ENCODE measurements at regions not wholly inside any gene's neighbourhood (a gene's known extent, or its start where the extent isn't known, plus 50 kb on each side); places are given as distances from the start of the nearest gene placed in this dataset.

GRCh38 chr2:134117676-134118075, 136.2 kb upstream of the MGAT5 start:
- DNase-seq (ENCODE audit: low read depth in 2 of 3, low spot score in 2 of 3): no peak

DNA sequence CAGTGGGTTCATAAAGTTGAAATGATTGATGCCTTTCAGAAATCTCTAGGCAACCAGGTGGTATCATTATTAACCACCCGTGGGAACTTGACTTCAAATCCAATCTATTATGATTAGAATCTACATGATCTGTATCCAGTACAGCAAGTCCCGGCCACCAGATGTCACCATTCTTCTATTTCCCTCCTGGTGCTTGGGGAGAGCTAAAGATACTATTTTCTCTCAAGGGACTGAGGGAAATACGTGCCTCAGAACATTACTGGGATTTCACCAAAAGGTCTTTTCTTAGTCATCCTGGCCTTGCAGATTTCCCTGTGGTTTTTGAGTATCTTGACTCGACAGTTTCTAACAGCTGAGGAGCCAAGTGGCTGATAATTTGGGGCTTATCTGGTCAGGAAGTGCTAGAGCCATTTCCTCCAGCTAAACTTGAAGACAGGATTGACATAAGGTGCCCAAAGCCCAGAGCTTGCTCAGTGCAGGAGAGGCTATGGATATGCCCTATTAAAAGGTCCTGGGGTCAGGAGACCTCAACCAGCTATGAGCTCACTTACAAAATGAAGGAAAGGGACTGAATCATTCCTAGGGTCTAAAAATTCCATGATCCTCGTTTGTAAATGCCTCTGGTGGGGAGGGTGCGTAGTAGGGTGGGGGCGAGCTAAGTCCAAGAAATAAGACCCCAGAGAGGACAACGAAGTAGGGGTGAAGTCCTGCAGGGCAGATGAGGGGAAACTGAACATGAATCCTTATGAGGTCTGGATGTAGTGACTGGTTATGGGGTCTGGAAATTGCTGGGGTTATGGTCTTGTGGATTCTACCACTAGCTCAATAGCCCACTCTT, 135.4 kb upstream of the MGAT5 start:
- peak in 2 of 3 experiments; percentile 43 to 48 for DNase-seq (ENCODE audit: low read depth in 2 of 3, low spot score in 2 of 3)

DNA sequence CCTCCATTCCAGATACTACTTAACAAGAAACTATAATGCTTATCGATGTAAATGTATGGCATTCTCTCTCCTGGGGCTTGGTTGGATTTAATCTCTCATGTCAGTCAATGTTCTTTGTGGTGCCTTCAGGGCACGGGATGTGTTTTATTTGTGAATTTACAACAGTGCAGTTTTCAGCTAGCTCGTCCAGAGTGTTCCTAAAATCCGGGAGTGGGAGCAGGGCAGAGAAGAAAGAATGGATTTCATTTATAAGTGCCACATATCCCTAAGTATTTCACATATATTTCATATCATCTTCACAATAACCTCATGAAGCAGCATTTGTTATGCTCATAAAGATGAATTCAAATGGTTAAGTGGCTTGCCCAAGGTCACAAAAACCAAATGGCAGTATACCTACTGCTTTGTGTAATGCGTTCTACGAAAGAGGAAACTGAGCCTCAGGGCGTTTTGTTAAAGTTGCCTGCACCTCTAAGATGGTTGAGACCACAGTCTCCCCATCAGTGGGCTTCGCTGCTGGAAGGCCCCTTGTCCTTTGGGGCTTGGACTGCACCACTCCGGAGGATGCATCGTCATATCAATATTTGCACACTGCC, 134.7 kb upstream of the MGAT5 start:
- DNase-seq (ENCODE audit: low read depth in 2 of 3, low spot score in 2 of 3): no peak

DNA sequence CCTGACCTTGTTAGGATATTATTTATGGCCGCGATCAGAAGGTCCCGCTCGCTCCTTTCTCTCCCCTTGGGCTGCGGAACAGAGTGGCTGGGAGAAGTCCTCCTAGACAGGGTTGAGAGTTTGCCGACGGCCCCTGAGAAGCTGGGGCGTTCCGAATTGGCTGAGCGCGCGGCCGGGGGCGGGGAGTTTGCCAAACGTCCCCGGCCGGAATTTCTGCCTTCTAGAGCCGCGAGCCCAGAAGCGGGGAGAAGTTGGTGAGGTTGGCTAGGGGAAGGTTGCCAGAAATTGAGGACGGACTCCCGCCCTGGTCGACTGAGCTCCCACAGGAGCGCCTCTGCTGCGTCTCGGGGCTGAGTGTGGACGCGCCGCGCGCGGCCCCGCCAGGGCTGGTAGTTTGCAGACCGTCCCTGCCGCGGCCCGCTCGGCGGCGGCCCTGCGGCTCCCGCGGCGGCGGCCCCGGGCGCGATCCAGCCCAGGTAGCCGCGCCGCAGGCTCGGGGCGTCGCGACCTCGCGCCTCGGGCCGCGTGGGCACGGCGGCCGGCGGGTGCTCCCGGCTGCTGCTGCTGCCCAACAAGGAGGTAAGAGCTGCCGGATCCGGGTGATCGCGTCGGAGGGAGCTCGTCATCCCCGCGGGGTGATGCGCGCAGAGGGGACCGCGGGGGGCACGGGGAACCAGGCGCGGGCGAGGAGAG, 134.0 kb upstream of the MGAT5 start:
- peak; percentile 65 to 68 (median 65) for DNase-seq (ENCODE audit: low read depth in 2 of 3, low spot score in 2 of 3)

DNA sequence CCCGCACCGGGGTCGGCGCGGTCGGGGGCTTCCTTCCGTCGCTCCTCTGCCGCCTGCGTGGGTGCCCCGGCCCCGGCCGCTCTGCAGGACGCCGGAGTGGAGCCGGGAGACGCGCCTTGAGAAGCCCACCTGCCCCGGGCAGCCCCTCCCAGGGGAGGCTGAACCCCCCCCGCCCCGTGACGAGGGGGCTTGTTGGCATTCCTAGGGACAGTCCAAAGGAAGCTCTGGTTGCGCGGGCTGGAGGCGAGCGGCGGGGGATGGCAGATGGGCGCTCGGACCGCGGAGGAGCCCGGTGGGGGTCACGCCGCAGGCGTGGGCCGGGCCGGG, 133.5 kb upstream of the MGAT5 start:
- peak in 1 of 3 experiments; percentile 10 for DNase-seq (ENCODE audit: low read depth in 2 of 3, low spot score in 2 of 3)

DNA sequence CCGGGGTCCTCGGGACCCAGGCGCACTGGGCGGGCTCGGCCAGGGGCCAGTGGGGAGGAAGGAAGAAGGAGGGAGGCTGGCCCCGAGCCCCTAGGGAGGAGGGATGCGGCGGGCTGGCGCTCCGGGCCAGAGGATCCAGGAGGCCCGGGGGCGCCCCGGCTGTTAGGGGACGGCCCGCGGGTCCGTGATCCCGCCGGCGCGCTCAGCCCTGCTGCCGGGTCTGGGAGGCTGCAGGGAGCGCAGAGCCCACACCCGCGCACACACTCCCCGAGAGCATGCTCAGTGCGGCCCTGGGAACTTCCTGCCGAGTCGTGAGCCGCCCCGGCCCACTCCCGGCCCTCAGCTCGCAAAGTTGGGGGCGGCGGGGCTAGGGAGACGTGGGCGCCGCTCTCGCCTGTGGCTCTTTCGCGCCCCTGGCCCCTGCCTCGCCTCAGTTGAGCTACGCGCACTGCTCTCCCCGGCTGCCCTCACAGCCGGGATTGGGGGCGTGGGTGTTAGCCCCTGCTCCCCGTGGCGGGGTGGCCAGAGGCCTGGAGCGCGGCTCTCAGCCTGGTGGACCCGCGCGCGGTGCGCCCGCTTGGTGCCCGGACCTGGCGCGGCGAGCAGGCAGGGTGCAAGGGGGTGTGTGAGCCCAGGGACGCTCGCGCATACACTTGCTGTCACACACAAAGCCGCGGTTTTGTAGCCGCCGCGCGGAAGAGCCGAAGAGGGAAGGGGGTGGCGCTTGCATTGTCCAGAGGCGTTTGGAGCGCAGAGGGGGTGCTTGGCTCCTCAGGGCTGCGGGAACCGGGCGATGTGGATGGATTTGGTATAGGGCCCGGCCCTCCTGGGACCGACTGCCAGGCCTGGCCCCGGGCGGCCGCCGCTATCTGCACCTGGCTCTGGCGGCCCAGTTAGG, 132.9 kb upstream of the MGAT5 start:
- DNase-seq (ENCODE audit: low read depth in 2 of 3, low spot score in 2 of 3): peak; percentile 18 to 37 (median 32)

- no peak for DNase-seq (ENCODE audit: low read depth in 2 of 3, low spot score in 2 of 3)
Measured at GRCh38 chr2:134122610-134123009, 131.3 kb upstream of the MGAT5 start.

GRCh38 chr2:134123332-134123731, 130.5 kb upstream of the MGAT5 start:
- DNase-seq (ENCODE audit: low read depth in 2 of 3, low spot score in 2 of 3): no peak

- DNase-seq (ENCODE audit: low read depth in 2 of 3, low spot score in 2 of 3): no peak
Measured at GRCh38 chr2:134124047-134124753, 129.7 kb upstream of the MGAT5 start.

- DNase-seq (ENCODE audit: low read depth in 2 of 3, low spot score in 2 of 3): peak in 2 of 3 experiments; percentile 29 to 38
Measured at GRCh38 chr2:134127496-134127895, 126.4 kb upstream of the MGAT5 start.

- DNase-seq (ENCODE audit: low read depth in 2 of 3, low spot score in 2 of 3): no peak
Measured at GRCh38 chr2:134128746-134129145, 125.1 kb upstream of the MGAT5 start.

DNA sequence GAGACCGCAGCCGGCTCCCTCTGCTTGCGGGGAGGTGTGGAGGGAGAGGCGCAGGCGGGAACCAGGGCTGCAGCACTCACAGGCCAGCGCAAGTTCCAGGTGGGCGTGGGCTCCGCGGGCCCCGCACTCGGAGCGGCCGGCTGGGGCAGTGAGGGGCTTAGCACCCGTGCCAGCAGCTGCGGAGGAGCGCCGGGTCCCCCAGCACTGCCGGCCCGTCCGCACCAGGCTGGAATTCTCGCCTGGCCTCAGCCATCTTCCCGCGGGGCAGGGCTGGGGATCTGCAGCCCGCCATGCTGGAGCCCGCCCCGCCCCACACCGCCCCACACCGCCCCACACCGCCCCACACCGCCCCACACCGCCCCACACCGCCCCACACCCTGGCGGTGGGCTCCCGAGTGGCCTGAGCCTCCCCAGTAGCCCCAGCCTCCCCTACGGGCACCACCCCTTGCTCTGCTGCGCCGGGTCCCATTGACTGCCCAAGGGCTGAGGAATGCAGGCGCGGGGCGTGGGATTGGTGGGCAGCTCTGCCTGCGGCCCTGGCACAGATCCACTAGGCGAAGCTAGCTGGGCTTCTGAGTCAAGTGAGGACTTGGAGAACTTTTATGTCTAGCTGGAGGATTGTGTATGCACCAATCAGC, 123.9 kb upstream of the MGAT5 start:
- no peak for DNase-seq (ENCODE audit: low read depth in 2 of 3, low spot score in 2 of 3)

GRCh38 chr2:134131681-134132489, 122.0 kb upstream of the MGAT5 start:
- no peak for DNase-seq (ENCODE audit: low read depth in 2 of 3, low spot score in 2 of 3)

DNA sequence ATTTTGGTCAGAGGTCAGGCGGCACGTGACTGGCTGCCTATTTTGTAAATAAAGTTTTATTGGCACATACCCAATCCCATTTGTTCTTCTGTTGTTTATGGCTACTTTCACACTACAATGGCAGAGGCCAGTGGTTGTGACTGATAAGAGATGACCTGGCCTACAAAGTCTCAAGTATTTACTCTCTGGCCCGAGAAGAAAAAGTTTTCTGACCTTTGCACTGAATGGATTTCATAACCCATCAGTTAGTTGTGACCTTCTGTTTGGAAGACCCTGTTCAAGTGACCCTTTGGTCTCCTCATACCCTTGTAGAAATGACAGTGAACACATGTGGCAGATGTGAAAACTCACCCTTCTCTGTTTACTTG, 121.4 kb upstream of the MGAT5 start:
- DNase-seq (ENCODE audit: low read depth in 2 of 3, low spot score in 2 of 3): no peak

GRCh38 chr2:134133622-134134312, 120.1 kb upstream of the MGAT5 start:
- DNase-seq (ENCODE audit: low read depth in 2 of 3, low spot score in 2 of 3): no peak

GRCh38 chr2:134134313-134134706, 119.6 kb upstream of the MGAT5 start:
- no peak for DNase-seq (ENCODE audit: low read depth in 2 of 3, low spot score in 2 of 3)

DNA sequence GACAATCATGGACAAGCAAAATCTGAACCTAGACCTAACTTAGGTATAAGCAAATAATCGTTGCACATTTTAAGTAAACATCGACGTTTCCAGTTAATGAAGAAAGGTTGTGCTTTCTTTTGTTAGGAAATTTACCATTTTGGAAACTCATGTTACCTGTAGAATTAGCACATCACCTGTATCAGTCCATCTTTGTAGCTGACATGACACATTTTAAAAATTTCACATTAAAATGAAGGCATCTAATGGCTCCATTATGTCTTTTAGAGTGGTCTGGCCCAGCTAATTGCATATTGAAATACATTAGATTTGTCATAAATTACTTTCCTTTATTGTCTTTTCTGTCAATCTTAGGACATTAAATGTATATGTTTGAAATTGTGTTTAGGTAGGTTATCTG, 119.0 kb upstream of the MGAT5 start:
- no peak for DNase-seq (ENCODE audit: low read depth in 2 of 3, low spot score in 2 of 3)

- no peak for DNase-seq (ENCODE audit: low read depth in 2 of 3, low spot score in 2 of 3)
Measured at GRCh38 chr2:134135793-134136192, 118.1 kb upstream of the MGAT5 start.

GRCh38 chr2:134136731-134137130, 117.1 kb upstream of the MGAT5 start:
- DNase-seq (ENCODE audit: low read depth in 2 of 3, low spot score in 2 of 3): no peak
